GM21576 (cell line): ENCODE measurements at regions not wholly inside any gene's neighbourhood (a gene's known extent, or its start where the extent isn't known, plus 50 kb on each side); places are given as distances from the start of the nearest gene placed in this dataset.

Experiments used
- ATAC-seq: cut with Tn5 transposase; IDR thresholded peaks from one replicate; pipeline ENCODE4 v1.9.1; 2021; ENCODE audit warnings: mild to moderate bottlenecking, moderate library complexity; ENCODE audit not compliant: unreplicated experiment

DNA sequence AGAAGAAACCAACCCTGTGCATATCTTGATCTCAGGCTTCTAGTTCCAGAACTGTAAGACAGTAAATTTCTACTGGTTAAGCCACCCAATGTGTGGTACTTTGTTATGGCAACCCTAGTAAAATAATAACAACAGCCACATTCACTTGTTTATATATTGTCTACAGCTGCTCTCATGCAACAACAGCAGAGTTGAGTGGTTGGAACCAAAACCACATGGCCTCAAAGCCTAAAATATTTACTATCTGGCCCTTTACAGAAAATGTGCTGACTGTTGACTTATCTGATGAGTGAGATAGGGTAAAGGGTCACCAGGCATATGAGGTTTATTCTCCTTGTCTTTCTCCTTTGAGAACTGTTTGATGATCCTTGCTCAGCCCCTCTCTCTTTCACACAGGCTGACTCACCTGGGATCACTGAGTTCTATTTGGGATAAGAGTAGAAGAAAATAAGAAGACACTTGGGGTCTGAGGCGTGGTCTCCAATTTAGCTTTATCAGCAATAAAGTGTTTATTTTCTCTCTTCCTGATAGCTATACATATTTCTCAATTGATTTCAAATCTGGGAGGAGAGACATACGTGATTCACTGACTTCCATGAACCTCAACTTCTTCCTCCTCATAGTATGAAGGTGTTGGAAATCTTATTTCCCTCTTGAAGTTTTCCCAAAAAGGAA is 227.5 kb upstream of the STARD13 start:
- no peak for ATAC-seq

DNA sequence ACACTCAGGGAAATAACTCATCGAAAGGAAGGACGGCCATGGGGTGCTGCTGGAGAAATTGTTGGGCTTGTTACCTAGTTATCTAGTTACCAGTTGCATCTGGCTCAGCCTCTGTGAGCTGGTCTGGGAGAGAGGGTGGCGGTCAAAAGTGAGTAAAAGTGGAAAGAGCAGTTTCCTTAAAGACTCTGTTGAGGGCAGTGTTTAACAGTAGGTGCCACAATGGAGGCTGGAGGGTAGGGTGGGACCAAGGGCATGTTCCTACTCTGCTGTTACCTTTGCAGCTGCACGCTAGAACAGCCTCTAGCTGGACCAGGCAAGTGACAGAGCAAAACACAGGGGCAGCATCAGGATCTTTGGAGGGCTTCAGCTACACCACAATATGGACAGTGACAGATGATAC is 228.8 kb upstream of the STARD13 start:
- ATAC-seq = no peak

DNA sequence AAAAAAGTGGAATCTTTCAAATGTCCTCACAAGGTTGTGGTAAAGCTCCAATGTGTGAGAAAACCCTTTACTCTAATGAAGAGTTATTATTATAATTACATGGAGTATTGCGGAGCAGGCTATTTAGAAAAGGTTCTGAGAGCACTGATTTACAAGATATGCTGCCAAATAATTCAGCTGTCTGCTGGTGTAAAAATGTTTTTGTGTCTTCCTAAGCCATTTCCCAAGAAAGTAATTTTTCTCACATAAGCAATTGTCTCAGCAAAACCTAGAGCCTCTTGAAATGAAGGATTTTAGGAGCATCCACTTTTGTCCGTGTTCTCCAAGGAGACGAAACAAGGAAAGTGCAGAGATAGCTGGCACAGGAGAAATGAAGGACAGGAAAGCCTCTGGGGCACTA is 229.6 kb upstream of the STARD13 start:
- ATAC-seq = no peak

DNA sequence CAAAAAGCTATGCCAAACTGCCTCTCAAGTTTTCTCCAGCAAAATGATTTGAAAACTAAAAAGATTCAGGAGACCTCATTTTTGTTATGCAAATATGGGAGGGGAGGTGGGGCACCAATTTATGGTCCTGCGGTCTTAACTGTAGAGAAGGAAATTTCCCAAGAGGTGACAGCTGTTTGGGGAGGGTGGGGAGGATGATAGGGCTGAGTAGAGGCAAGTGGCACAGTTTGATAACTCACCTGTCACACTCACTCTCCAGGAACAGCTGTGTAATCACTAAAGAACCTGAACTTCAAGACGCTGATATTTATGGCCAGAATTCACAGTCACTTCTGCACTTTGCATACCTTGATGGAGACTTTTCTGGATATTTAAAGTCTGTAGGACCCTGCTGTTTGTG is 232.9 kb upstream of the STARD13 start:
- ATAC-seq = no peak

DNA sequence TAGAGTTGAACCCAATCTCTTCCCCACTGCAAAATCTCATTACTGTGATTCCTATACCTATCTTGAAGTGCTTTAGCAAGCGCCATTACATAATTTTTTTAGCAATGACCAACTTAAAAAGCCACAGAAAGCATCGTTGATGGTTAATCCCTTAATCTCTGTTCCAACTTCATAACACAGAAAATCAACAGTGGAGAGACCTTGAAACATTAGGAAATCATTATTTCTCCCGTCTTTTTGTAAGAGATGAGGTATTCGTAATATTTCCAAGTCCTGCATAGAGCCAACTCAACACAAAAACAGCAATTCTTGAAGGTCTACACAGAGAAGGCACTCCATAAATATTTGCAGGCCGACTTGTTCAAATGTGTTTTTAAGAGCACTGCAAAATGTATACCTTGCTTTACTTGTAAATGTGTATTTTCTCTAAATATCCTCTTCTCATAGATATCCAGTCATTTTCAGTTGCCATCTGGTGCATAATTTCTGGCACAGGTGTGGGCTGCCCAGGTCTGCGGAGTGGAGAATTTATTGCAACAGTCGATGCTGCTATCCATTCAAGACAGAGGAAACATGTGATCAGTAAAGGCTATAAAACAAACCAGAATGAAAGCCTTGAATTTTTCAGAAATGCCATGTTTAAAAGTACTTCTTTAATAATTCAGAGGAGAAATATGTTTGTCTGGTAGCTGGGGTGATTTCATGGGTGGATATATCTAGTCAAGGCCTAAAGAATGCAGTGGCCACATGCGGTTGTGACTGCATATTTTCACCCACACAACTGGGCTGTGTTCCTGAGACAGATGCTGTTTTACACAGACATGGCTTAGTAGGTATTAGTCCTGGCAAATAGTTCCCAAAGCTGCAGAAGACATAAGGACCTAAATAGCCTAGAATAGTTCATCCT is 234.3 kb upstream of the STARD13 start:
- no peak for ATAC-seq

DNA sequence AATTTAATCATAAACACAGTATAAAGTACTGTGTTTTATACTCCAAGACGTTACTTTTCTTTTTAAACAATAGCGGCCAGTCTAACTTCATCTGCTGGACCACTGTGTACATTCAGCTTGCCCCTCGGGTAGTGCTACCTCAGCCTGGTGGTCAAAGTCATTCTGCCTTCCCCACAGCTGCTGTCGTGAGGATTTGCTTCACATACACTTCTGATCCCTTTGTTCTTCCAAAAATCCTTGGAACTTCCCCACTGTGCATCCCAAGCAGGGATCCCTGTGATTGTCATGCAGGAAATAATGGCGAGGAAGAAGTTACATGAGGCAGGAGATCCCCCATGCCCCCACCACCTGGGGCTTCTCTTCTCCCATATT is 234.9 kb upstream of the STARD13 start:
- ATAC-seq = no peak

DNA sequence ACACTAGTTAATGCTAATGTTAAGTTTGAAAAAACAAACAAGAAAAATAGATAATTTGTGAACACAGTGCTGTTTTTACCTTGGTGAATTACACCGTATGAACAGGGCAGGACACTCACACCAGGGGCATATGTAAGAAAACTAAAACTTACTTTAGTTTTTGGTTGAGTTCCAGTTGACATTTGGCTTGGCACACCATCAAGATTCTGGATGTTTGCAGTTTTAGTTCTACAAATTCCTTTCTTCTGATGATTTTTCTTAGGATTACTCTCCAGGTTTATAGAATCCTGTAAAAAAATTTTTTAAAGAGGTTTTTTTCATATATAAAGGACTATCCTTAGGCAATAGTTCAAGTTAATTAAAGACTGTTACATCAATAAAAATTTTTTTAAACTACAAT is 238.5 kb upstream of the STARD13 start:
- ATAC-seq = no peak

DNA sequence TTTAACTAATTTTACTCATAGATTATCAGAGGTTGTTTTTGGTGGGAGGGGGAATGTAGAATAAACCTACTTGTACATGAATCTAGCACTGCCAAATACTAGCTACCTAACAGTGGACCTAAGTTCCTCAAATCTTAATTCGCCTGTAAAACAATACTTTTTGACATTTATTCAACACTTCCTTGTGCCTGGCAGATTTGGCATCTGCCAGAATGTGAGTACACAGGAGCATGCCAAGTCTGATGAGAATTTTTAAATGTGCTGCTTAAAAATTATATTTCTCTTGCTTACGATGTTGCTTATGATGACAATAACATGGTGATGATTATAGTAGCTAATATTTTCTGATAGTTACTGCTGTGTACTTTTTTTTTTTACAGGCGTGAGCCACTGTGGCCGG is 240.2 kb upstream of the STARD13 start:
- no peak for ATAC-seq

DNA sequence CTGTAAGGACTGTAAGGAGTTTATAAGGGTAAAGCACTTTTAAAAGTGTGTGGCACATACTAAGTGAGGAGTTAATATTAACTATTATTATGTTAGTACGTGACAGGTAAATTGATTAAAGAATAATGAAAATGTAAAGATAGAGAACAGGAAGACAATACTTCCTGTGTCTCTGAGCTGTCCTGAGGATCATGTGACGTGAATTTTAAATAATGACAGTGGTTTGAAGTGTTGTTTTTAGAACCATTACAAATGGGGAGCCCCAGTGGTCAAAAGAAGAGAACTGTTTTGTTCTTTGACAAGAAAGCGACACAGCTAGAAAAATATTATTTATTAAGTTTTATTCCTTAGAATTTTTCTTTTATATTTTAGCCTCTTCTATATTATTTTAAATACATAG is 241.2 kb upstream of the STARD13 start:
- no peak for ATAC-seq

DNA sequence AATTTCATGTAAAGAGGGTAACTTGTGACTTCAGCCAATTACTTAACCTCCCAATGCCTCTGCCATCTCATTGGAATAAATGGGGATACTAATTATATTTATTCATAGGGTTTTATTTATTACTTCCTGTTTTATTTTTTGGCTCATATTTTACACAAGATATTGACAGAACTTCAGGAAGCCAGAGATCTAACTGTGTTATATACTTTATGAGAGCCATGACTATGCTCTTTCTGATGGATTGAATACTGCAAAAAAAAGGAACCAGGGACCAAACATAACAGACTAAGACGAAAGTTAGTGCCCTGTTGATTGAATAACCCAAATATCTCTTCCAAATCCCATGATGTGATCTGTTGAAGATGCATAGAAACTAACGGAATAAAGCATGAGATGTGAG is 243.3 kb upstream of the STARD13 start:
- no peak for ATAC-seq

DNA sequence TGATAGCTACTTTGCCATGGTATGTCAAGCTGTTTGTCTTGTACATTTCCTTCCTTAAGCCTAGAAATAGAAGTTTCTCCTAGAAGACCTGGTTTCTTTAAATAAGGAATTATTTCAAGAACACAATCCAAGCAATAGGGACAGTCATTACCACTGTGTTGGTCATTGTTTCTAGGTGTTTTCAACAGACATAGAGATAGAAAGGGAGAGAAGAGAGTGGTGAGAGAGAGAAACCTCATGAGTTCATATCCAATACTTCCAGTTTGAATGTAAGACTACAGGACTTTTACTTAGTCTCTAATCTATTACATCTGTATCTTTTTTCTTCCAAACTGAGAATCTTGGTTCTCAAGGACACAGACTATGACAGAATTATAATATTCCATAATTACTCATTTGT is 245.9 kb upstream of the STARD13 start:
- no peak for ATAC-seq

DNA sequence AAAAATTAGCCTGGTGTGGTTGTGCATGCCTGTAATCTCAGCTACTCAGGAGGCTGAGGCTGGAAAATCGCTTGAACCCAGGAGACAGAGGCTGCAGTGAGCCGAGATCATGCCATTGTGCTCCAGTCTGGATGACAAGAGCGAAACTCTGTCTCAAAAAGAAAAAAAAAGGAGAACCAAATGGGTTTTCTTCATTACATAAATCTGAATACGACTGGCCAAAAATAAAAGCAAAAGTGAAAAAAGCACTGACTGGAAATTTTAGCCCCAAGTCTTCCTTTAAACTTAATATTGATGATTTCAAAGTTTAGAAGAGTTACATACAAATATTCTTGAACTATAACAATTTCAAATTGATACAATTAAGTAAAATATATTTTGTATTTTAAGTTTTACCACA is 249.5 kb upstream of the STARD13 start:
- ATAC-seq = no peak

DNA sequence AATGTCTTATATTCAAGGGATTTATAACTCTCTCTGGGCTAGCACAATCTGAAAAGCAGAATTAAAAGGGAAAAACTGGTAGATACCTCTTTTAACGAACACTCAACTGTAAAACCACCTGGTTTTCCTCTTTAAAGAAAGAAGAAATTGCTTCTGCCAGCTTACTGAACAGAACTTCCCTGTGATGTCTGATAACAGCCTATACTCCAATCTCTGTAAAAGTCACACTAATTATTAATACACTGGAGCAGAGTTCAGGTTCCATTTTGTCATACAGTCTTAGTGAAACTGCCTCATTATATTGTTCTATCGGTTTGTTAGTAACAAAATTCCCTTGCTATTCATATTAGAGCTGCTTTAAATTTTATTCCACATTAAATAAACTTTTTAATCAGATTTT is 251.0 kb upstream of the STARD13 start:
- ATAC-seq = no peak

DNA sequence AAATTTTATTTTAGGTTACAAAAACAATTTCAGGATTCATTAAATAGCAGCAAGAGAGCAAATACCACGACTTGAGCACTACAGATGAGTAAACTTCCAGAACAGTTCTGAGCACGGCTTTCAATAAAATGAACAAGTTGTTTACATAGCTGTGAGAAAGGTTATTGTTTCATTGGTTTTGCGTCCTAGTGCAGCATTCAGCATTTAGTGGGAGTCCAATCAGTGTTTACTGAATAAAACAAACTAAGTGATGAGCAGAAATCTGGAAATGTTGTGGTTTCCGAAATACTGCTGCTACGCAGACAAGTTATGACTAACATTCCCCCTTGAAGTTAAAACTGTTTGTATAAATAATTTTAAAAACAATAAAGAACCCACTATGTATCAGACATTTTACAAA is 251.5 kb upstream of the STARD13 start:
- no peak for ATAC-seq

DNA sequence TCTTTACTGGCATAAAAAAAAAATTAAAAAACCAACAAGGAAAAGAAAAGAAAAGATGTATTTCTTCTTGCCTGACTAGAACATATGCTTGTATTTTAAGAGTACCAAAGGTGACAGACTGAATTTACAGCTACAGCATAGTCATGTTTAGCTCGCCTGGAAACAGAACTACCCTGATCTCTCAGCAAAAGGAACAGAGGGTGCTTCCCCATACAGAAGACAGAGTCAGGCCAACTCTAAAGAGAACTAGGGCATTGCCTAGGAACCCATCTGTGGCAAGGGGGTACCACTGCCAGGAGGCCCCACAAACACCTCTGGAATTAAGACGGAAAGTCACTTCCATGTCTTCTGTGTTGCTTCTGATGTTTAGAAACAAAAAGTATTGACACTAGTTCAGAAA is 252.1 kb upstream of the STARD13 start:
- ATAC-seq = no peak

DNA sequence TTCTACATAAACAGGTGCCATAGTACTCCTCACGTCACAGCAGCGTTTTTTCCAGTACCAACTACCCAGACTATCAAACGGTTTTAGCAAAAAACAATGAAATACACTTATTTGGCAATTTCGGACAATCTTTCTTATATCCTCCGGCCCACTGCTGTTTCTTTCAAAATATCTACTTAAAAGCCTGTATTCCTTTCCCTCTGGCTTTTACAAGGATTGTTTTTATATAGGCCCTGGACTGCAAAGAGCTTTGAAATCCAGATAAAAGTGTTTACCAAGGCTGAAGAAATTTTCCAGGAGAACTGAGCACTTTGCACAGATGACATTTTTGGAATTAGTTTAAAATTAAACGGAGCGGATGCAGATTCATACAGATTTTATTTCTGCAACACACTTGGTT is 255.9 kb upstream of the STARD13 start:
- ATAC-seq = no peak

DNA sequence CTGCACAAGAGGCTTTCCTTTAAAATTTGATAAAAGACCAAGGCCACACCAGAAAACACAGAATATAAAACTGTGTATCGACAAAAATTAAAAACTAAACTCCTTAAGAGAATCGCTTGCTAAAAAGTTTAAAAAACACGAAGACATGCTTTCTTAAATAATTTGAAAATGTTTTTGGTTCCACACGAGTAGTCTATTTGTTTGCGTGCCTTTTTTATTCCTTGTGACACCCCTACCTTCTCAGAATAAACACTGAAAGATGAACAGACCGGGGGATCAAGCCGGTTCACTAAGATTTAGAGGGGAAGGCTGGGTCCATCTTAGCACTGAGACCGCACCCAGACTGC is 256.4 kb upstream of the STARD13 start:
- ATAC-seq = no peak

DNA sequence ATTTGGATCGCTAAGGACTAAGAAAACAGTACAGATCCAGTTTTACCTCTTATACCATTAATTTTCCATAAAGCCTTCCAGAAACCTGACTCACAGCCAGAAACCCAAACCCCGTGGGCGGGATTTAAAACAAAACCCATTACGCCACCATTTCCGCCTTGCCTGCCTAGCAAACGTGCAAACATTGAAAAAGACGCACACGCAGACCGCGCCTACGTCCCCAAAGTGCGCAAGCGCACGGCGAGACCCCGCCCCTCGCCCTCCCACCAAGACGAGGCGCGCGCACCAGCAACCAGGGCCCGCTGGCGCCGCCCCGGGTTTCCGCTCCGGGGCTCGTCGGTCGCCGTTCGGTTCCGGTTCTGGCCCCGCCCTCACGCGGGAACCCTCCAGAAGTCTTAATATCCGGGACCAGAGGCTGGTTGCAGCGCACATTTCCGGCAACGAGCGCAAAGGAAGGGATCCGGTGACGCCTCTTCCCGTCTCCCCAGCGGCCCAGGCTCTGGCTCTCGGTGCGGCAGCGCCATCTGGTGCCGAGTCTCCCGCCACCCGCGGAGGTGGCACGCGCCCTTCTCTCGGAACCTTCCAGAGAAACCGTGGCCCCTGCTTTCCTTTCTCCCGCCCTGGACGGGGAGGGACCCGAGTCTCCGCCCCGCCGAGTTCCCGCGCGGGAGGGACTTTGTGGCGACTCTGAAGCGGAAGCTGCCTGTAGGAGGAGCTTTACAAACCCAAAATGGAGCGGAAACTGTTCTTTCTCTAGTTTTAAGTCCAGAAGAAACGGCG is 256.9 kb upstream of the STARD13 start:
- ATAC-seq = peak; percentile 82

DNA sequence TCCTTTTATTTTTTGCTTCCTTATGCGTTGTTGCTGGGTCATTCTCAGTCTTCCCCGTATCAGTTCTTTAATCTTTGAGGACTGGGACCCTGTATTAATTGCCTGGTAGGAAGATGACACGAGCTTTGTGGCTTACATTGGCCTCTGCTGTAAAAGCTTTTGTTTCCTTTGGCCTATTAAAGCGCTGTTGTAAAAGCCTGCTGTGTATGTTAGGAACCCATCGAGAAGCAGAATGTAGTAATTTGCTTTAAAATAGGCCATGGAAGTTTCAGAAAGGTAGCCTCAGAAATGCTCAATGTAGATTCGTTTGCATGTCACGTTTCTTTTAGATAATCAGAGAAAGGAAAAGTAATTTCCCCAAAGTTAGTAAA is 257.5 kb upstream of the STARD13 start:
- ATAC-seq = peak; percentile 4

DNA sequence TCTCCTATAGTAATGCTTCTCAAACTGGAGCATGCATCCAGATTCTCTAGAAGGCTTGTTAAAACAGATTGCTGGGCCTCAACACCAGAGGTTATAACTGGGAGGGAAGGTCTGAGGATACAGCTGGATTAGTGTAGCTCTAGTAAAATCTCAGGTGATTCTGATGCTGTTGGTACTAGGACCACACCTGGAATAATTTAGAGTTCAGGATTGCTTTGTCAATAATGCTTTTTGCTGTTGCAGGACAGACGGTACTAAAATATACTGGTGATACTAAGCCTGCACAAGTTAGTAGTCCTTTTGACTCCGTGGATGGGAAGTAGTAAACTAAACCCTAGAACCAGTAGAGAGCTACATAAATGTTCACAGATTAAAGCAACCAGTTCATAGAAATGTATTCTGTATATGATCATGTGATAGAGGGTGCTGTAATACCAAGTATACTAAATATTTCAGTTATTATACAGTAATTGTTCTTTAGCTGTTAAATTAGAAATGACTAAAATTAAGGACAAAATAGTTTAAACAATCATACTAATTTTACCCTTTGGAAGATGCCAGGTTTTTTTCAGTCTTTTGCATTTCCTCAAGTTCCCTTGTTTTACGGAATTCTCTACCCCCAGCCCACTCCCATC is 258.2 kb upstream of the STARD13 start:
- ATAC-seq = no peak

DNA sequence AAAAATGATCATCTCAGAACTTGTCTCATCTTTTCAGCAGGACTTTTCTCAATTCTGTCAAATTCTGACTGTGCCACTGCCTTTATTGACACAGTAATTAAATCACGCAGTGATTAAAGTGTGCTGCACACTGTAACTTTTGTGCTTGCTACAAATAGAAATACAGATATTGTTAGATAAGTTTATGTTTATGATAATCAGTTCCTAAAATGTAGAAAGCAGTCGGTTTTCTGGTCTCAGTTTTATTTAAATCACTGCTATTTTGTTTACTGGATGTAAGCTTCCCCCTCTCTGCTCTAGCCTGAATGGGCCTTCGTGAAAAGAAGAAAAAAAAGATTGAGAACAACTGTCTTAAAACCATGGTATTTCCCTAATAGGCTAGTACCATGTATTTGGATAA is 258.8 kb upstream of the STARD13 start:
- ATAC-seq = no peak

DNA sequence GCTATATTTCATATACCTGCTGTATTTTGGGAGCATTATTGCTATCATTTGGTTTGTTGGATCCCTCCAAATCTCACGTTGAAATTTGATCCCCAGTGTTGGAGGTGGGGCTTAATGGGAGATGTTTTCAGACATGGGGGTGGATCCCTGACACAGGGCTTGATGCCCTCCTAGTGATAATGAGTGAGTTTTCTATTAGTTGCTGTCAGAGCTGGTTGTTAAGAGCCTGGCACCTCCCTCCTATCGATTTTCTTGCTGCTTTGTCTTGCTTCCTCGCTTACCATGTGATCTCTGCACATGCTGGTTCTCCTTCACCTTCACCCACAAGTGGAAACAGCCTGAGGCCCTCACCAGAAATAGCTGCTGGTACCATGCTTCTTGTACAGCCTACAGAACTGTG is 259.9 kb upstream of the STARD13 start:
- ATAC-seq = no peak
